Lower leg skin (tissue), 4 donors: ENCODE measurements at regions not wholly inside any gene's neighbourhood (a gene's known extent, or its start where the extent isn't known, plus 50 kb on each side); places are given as distances from the start of the nearest gene placed in this dataset.

ENCODE experiments used
- DNase-seq, 2 donors: peaks; one replicate each; pipeline ENCODE4 v3.0.0-alpha.2; 2019; ENCODE audit warnings: low spot score in 2 of 2
- H3K4me3 ChIP-seq: fragments of 200-600 bp; sonication (generic); 2 replicates; pipeline ENCODE4 v1.5.1; 2017; ENCODE audit warnings: mild to moderate bottlenecking, low read depth; ENCODE audit not compliant: poor library complexity, severe bottlenecking
- POLR2A ChIP-seq, 2 donors: fragments of 450-650 bp; IDR thresholded peaks; one replicate each; pipeline ENCODE4 v1.6.1; 2016 to 2017; ENCODE audit warnings: antibody characterized with exemption in 2 of 2, mild to moderate bottlenecking in 1 of 2, moderate library complexity in 1 of 2
- WGBS, 2 donors: methylation state at CpG; one replicate each; pipeline ENCODE4 v1.1.5; 2018; 5-methylcytosine and 5-hydroxymethylcytosine counted together
- intact Hi-C: fragments of 100-400 bp; cut with DNase I; formaldehyde crosslinking; loops from one replicate; pipeline ENCODE4 v1.15.0; 2023; ENCODE audit warnings: low total_unique reads
- TF ChIP-seq, protein P1 (sequence below), 3 donors: fragments of 450-650 bp; IDR thresholded peaks; one replicate each; pipeline ENCODE4 v1.5.1; 2016; ENCODE audit warnings: antibody characterized with exemption in 3 of 3, mild to moderate bottlenecking in 3 of 3, moderate library complexity in 2 of 3

DNA sequence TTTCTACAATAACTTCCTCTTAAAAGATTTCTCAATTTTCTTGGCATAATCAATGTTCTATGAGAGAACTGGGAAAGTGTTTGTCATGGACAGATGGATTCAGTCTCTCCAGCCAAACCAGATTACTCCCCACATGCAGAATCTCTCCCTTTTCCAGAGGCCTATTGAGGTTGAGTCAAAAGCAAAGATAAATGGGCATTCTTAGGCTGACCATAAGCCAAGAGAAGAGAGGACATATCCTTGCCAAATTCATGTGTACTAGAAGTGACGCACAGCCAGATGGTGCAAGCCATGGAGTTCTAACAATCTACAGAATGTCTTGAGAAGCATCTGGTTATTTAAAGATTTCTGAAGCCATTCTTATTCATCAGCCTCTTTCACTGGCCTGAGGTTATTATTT lies 2115.0 kb downstream of the MAT2B start:
- no peak for DNase-seq
- TF ChIP-seq, protein P1, sequence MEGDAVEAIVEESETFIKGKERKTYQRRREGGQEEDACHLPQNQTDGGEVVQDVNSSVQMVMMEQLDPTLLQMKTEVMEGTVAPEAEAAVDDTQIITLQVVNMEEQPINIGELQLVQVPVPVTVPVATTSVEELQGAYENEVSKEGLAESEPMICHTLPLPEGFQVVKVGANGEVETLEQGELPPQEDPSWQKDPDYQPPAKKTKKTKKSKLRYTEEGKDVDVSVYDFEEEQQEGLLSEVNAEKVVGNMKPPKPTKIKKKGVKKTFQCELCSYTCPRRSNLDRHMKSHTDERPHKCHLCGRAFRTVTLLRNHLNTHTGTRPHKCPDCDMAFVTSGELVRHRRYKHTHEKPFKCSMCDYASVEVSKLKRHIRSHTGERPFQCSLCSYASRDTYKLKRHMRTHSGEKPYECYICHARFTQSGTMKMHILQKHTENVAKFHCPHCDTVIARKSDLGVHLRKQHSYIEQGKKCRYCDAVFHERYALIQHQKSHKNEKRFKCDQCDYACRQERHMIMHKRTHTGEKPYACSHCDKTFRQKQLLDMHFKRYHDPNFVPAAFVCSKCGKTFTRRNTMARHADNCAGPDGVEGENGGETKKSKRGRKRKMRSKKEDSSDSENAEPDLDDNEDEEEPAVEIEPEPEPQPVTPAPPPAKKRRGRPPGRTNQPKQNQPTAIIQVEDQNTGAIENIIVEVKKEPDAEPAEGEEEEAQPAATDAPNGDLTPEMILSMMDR (IDR thresholded peaks at IDR 0.05) = no peak
- no peak for TF ChIP-seq POLR2A (IDR thresholded peaks at IDR 0.05)
- WGBS, 2 donors = 75 to 91% methylated on average over 1 of the region's 1 CpG
- intact Hi-C loops = no loop called here
- no peak overlapping the region for H3K4me3 ChIP-seq

DNA sequence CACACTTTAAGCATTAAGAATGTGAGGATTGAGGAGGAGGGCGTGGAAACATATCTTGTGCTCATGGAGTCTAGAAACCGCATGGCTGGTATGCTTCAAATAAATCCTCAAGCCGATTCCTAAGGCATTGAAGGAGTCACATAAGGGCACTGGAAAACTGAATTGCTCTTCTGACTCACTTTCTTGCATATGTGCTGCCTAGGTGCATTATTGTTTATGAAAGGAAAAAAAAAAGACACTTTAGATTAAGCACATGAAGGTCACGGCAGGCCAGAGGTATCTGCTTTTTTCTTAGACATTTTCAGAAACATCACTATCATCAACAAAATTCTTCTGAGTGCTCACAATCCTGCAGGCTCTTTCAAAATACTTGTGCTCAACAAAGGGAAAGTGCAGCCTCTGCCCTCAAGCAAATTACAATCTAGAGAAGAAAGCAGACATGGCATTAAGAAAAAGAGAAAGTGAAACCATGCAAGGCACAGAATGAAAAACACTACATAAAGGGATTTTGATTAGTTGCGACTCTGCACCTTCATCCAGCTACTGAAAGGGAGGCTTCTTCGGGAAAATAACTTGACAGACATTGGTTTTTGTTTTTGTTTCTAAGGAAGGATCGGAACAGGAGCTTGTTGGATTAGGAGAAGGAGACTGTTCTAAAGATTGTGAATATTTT lies 2117.6 kb downstream of the MAT2B start:
- no peak for DNase-seq
- H3K4me3 ChIP-seq = no peak overlapping the region
- 75 to 82% methylated on average over 7 of the region's 7 CpGs for WGBS, 2 donors
- intact Hi-C loops = no loop called here
- no peak for TF ChIP-seq POLR2A (IDR thresholded peaks at IDR 0.05)

DNA sequence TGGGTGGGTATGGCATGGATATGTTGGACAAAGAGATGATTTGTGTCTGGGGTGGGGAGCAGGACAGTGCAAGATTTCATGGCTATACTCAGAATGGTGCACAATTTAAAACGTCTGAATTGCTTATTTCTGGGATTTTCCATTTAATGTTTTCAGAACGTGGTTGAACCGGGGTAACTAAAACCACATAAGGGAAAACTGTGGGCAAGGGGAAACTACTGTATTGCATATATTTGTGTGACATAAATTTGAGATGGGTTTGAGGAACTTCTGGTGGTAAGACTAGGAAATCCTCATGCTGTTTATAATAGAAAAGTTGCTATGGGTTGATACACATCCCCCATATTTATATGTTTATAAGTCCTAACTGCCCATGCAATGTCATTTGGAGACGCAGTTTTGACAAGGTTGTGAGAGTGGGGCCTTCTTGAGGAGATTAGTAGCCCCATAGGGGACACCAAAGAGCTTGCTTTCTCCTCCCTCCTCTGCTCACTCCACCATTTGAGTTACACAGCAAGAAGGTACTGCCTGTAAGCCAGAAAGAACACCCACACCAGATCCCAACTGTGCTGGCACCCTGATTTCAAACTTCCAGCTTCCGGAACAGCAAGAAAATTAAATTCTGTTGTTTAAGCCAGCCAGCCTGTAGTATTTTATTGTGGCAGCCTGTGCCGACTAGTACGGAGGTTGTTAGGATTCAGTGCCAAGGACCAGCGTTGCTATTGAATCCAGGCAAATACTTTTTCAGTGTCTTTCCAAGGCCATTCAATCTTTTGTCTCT lies 2118.9 kb downstream of the MAT2B start:
- H3K4me3 ChIP-seq = no peak overlapping the region
- TF ChIP-seq, protein P1 (IDR thresholded peaks at IDR 0.05) = no peak
- TF ChIP-seq POLR2A (IDR thresholded peaks at IDR 0.05) = no peak
- no peak for DNase-seq
- 72 to 79% methylated on average over 8 of the region's 8 CpGs for WGBS, 2 donors
- intact Hi-C loops = no loop called here

DNA sequence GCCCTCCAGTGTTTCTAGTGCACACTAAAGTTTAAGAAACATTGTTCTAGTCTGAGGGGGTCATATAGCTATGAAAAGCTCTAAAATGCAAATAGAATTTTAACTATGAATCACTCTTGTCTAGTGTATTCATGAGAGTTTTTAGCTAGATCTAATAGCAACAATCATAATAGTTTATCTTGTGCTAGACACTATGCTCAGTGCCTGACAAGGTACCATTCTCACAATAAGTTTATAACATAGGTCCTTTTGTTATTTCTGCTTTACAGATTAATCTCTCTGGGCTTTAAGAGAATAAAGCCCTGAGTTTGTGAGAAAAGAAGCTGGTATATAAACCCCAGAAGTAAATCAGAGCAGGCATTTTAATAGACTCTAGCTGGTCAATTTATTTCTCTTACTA lies 2120.7 kb downstream of the MAT2B start:
- H3K4me3 ChIP-seq = no peak overlapping the region
- intact Hi-C loops = no loop called here
- DNase-seq = no peak
- TF ChIP-seq POLR2A (IDR thresholded peaks at IDR 0.05) = no peak
- TF ChIP-seq, protein P1 (IDR thresholded peaks at IDR 0.05) = no peak

DNA sequence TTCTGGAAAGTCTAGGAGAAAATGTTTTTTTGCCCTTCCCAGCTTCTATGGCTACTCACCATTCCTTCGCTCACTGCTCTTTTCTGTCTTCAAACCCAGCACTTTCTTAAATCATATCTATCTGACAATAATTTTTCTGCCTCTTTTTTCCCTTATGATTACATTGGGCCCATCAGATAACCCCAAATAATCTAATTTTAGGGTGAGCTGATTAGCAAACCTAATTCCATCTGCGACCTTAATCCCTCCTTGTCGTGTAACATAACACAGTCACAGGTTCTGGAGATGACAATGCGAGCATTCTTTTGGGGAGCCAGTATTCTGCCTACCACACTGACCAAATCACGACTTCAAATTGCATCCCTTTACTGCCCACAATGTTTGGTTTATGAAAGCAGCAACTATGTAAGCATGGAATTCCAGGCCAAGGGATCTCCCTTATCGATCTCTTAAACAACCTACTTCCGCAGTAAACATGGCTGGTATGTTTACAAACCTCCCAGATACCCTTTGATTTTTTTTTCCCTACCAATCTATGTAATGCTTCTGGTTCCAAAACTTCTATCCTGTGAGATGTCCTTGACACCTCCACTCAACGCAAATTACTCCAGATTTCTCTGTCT lies 2122.2 kb downstream of the MAT2B start:
- DNase-seq = no peak
- H3K4me3 ChIP-seq = no peak overlapping the region
- 88 to 89% methylated on average over 8 of the region's 8 CpGs for WGBS, 2 donors
- TF ChIP-seq POLR2A (IDR thresholded peaks at IDR 0.05) = no peak
- intact Hi-C loops = no loop called here

DNA sequence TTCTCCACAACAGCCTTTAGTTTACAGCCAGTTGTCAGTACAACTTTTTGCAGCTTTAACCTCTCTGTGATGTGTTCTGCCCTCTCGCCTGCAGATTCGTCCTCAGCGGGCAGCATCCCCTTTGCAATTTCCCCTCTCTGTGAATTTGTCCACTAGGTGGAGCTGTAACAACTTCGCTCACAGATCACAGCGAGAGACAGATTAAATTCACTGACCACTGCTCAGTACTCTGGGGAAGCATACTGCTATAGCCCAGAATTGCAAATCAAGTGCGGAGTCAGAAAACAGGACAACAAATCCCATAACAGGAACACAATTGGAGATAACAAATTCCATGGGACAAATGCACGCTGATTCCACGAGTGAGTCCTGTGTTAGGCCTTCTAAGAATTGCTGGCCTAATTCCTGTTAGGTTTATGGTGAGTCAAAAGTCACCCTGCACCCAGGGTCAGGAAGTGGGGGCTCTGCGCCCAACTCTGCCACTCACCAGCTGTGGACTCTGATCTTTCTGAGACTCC lies 2124.9 kb downstream of the MAT2B start:
- DNase-seq = peak in 1 of 2 donors; percentile 17
- H3K4me3 ChIP-seq = no peak overlapping the region
- TF ChIP-seq POLR2A (IDR thresholded peaks at IDR 0.05) = no peak
- TF ChIP-seq, protein P1 (IDR thresholded peaks at IDR 0.05) = no peak
- WGBS, 2 donors = 33 to 34% methylated on average over 9 of the region's 9 CpGs
- intact Hi-C loops = no loop called here
